Aorta (tissue), 5 donors: ENCODE measurements at regions not wholly inside any gene's neighbourhood (a gene's known extent, or its start where the extent isn't known, plus 50 kb on each side); places are given as distances from the start of the nearest gene placed in this dataset.

Experiments
- ATAC-seq: fragments of 200-7000 bp; cut with Tn5 transposase; one replicate; pipeline ENCODE4 v1.9.1; 2022; ENCODE audit warnings: moderate library complexity; ENCODE audit not compliant: low FRiP score
- DNase-seq, 2 donors: peaks; one replicate each; pipeline ENCODE4 v3.0.0-alpha.2; 2020
- H3K27ac ChIP-seq, 2 donors: one replicate each; pipeline ENCODE4 v1.5.1; 2013; ENCODE audit warnings: low read length in 2 of 2, mild to moderate bottlenecking in 2 of 2, moderate library complexity in 2 of 2, control low read depth in 1 of 2, inconsistent platforms in 1 of 2, low read depth in 1 of 2
- H3K27me3 ChIP-seq, 2 donors: one replicate each; pipeline ENCODE4 v1.6.1; 2013; ENCODE audit warnings: control low read depth in 1 of 2, low read length in 1 of 2, mild to moderate bottlenecking in 1 of 2, moderate library complexity in 1 of 2; ENCODE audit not compliant: insufficient read depth in 2 of 2, control insufficient read depth in 1 of 2
- H3K36me3 ChIP-seq, 2 donors: one replicate each; pipeline ENCODE4 v1.6.1; 2013; ENCODE audit warnings: control low read depth in 1 of 2, low read length in 1 of 2, mild to moderate bottlenecking in 1 of 2; ENCODE audit not compliant: insufficient read depth in 2 of 2, control insufficient read depth in 1 of 2
- H3K4me1 ChIP-seq, 2 donors: one replicate each; pipeline ENCODE4 v1.6.1; 2013; ENCODE audit warnings: low read length in 2 of 2, control low read depth in 1 of 2, mild to moderate bottlenecking in 1 of 2, moderate library complexity in 1 of 2; ENCODE audit not compliant: insufficient read depth in 2 of 2, control insufficient read depth in 1 of 2
- H3K4me3 ChIP-seq, 2 donors: one replicate each; pipeline ENCODE4 v1.5.1; 2013; ENCODE audit warnings: low read length in 2 of 2, control low read depth in 1 of 2, mild to moderate bottlenecking in 1 of 2
- H3K9me3 ChIP-seq: one replicate; pipeline ENCODE4 v1.6.1; 2013; ENCODE audit warnings: mild to moderate bottlenecking, low read length; ENCODE audit not compliant: control insufficient read depth
- WGBS, 2 donors: extraction: QIAGEN DNeasy Blood & Tissue Kit; methylation state at CpG; one replicate each; pipeline ENCODE4 v1.1.7; 2013; 5-methylcytosine and 5-hydroxymethylcytosine counted together
- intact Hi-C, 2 donors: fragments of 100-400 bp; cut with DNase I; formaldehyde crosslinking; loops; one replicate each; pipeline versions ENCODE4 v1.14.2 to v1.15.0; 2022
- donor health status: healthy with polysubstance abuse.
- donor health status: Bipolar disorder and iron deficiency.
- donor health status: DM: no; HTN: no; CAD: no.
- donor health status: DM: no; HTN: no; CAD: no.
- donor health status: DM: yes; HTN: yes; CAD: no.

DNA sequence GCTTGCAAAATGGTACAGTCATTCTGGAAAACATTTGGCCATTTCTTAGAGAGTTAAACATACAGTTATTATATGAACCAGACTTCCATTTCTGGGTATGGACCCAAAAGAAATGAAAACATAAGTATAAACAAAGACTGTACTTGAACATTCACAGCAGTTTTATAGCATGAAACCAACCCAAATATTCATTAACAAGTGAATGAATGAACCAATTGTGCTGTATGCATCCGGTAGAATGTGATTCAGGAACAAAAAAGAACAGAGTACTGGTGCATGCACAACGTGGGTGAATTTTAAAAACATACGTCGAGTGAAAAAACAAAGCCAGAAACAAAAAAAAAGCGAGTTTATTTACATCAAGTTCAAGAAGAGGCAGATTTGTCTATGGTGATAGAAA lies 1085.8 kb upstream of the AUTS2 start:
- ATAC-seq, result no peak
- no peak overlapping the region for H3K27ac ChIP-seq
- intact Hi-C loops, result no loop called here
- H3K4me1 ChIP-seq, result no peaks in the 10 kb centered on the region
- peaks cover 15% of the 10 kb centered on the region for H3K9me3 ChIP-seq
- H3K4me3 ChIP-seq, result no peak overlapping the region
- WGBS, 2 donors, result 72 to 76% methylated on average over 5 of the region's 5 CpGs
- DNase-seq, result no peak
- no peaks in the 10 kb centered on the region for H3K36me3 ChIP-seq
- H3K27me3 ChIP-seq, result no peaks in the 10 kb centered on the region

DNA sequence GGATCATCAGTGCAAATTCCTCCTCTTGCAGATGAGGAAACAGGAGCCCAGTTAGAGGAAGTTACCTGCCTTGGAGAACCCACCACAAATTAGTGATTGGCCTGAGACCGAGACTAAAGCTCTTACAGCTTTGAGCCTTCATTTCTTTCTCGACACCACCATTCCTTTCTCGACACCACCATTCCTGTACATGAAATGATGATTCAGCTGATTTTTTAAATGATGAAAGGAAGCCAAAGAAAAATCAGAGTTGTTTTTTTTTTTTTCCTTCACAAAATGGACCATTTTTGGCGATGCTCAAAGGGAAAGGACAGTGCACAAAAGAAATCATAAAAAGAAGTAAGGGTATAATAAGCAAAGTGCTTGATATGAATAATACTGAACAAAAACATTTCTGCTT lies 1080.2 kb upstream of the AUTS2 start:
- no peaks in the 10 kb centered on the region for H3K36me3 ChIP-seq
- DNase-seq (no peak), ATAC-seq (no peak)
- no peak overlapping the region for H3K4me3 ChIP-seq
- WGBS, 2 donors, result 90 to 92% methylated on average over 4 of the region's 4 CpGs
- intact Hi-C loops, result no loop called here
- H3K27ac ChIP-seq, result no peak overlapping the region
- H3K4me1 ChIP-seq, result no peaks in the 10 kb centered on the region
- H3K27me3 ChIP-seq, result no peaks in the 10 kb centered on the region
- H3K9me3 ChIP-seq, result no peaks in the 10 kb centered on the region

DNA sequence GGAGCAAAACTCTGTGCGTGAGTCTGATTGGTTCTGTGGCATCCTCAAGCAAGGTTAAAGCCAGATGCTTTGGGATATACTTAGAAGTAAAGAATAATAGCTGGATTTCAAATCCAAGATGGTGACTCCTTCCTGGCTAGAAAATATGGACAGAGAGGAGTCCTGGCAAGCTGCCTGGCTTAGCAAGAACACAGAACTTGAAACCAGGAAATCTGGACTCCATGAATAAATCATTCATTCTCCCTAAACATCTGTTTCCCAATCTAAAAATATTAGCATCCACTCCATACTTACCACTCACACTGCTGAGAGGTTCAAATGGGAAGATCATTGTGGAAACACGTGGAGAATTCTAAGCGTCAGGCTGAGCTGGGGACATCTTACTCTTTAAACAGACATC lies 1074.1 kb upstream of the AUTS2 start:
- WGBS, 2 donors, result 74 to 79% methylated on average over 3 of the region's 3 CpGs
- Histone ChIP-seq H3K9me3 (peaks cover 3% of the 10 kb centered on the region), H3K4me3 (no peak overlapping the region), H3K4me1 (no peaks in the 10 kb centered on the region), H3K27me3 (peaks cover 0 to 2% of the 10 kb centered on the region in 2 donors), H3K27ac (no peak overlapping the region), H3K36me3 (no peaks in the 10 kb centered on the region)
- intact Hi-C loops, result no loop called here
- no peak for DNase-seq
- no peak for ATAC-seq

DNA sequence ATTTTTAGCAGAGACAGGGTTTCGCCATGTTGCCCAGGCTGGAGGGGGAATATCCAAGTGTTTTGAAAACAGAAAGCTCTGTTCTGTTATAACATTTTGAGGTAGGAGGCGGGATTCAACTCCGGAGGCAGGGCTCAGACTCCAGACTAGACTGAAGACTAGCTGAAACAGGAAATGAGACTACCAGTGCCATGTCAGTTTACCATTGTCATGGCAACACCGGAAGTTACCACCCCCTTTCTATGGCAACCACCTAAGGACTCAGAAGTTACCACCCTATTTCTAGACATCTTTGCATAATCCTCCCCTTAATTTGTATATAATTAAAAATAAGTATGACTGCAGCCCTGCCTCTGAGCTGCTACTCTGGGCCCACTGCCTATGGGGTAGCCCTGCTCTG lies 1069.1 kb upstream of the AUTS2 start:
- no peaks in the 10 kb centered on the region for H3K4me1 ChIP-seq
- peaks cover 0 to 2% of the 10 kb centered on the region in 2 donors for H3K27me3 ChIP-seq
- H3K27ac ChIP-seq, result no peak overlapping the region
- no peaks in the 10 kb centered on the region for H3K36me3 ChIP-seq
- intact Hi-C loops, result no loop called here
- WGBS, 2 donors, result 84 to 85% methylated on average over 4 of the region's 4 CpGs
- H3K4me3 ChIP-seq, result no peak overlapping the region
- no peak for ATAC-seq
- peaks cover 3% of the 10 kb centered on the region for H3K9me3 ChIP-seq
- DNase-seq, result no peak

DNA sequence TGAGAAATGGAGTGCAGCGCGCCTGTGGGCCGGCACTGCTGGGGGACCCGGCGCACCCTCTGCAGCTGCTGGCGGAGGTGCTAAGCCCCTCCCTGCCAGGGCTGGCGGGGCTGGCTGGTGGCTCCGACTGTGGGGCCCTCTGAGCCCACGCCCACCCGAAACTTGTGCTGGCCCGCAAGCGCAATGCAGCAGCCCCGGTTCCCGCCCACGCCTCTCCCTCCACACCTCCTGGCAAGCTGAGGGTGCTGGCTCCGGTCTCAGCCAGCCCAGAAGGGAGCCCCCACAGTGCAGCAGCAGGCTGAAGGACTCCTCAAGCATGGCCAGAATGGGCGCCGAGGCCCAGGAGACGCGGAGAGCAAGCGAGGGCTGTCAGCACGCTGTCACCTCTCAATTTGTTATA lies 1063.0 kb upstream of the AUTS2 start:
- DNase-seq (no peak), ATAC-seq (no peak)
- Histone ChIP-seq H3K36me3 (no peaks in the 10 kb centered on the region), H3K4me1 (no peaks in the 10 kb centered on the region), H3K27ac (no peak overlapping the region), H3K27me3 (no peaks in the 10 kb centered on the region), H3K4me3 (no peak overlapping the region), H3K9me3 (no peaks in the 10 kb centered on the region)
- intact Hi-C loops, result no loop called here
- WGBS, 2 donors, result 76 to 88% methylated on average over 21 to 22 of the region's 22 CpGs

DNA sequence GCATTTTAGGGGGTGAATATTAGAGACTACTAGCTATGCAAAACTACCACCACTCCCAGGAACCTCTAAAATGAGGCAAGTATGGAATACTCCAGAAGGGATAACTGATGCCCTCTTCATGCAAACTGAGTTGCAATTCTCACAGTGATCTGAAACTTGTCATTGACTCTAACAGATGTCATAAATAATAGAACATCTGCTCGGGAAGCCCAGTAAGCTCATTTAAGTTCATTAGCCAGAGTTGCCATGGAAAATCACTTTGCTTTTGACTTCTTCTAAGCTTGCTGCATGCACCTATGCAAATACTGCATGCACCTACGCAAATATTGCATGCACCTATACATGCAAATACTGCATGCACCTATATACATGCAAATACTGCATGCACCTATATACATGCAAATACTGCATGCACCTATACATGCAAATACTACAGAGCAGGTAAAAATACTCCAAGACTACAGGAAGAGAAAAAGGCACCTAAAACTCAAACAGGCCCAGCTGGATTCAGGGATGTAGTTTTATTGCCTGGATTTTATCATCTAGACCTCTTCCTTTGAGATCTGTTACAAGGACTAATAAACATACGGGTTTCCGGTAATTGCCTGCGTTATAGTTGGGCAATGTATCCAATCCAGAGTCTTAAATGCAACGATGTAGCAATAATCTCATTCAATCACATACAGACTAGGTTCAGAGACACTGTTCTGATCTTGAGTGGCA lies 1061.1 kb upstream of the AUTS2 start:
- Histone ChIP-seq H3K9me3 (no peaks in the 10 kb centered on the region), H3K4me3 (no peak overlapping the region), H3K4me1 (no peaks in the 10 kb centered on the region), H3K27ac (no peak overlapping the region), H3K27me3 (no peaks in the 10 kb centered on the region), H3K36me3 (no peaks in the 10 kb centered on the region)
- intact Hi-C loops, result no loop called here
- ATAC-seq (no peak), DNase-seq (no peak)
- 70 to 82% methylated on average over 6 of the region's 6 CpGs for WGBS, 2 donors

DNA sequence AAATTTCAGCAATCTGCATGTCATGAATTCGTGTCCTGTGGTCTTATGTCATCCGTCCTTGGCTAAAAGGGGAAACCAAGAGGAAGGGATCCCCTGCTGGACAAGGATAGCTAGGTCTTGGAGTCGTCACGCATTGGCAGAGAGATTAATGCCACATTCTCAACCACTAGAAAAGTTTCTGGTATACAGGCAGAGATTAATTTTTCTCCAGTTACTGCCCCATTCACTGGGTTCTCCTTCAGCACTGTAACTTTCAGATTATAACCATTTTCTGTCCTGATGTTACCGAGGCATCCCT lies 1060.6 kb upstream of the AUTS2 start:
- ATAC-seq, result no peak
- Histone ChIP-seq H3K9me3 (no peaks in the 10 kb centered on the region), H3K4me3 (no peak overlapping the region), H3K27me3 (no peaks in the 10 kb centered on the region), H3K36me3 (no peaks in the 10 kb centered on the region), H3K27ac (no peak overlapping the region), H3K4me1 (no peaks in the 10 kb centered on the region)
- intact Hi-C loops, result no loop called here
- DNase-seq, result no peak
- 61 to 71% methylated on average over 5 of the region's 5 CpGs for WGBS, 2 donors

DNA sequence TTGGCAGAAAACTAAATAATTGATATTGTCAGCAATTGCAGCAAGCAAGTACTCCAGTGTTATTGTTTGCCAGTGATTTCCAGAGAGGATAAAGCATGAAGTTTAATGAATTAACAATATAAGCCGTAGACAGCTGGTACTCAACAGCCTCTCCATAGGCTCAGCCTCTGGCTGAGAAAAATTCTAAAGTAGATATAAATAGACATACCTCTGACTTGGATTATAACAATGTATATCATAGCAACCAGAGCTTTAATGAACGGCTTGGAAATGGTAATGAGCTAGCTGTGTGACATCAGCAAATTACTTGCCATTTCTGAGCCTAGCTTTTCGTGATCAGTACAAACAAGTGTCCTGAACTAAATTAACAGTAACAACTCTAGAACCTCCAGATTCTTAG lies 1055.4 kb upstream of the AUTS2 start:
- 52 to 56% methylated on average over 3 of the region's 3 CpGs for WGBS, 2 donors
- DNase-seq (no peak), ATAC-seq (no peak)
- intact Hi-C loops, result no loop called here
- H3K9me3 ChIP-seq, result no peaks in the 10 kb centered on the region
- H3K27ac ChIP-seq, result no peak overlapping the region
- no peaks in the 10 kb centered on the region for H3K27me3 ChIP-seq
- no peak overlapping the region for H3K4me3 ChIP-seq
- H3K4me1 ChIP-seq, result no peaks in the 10 kb centered on the region
- H3K36me3 ChIP-seq, result no peaks in the 10 kb centered on the region

DNA sequence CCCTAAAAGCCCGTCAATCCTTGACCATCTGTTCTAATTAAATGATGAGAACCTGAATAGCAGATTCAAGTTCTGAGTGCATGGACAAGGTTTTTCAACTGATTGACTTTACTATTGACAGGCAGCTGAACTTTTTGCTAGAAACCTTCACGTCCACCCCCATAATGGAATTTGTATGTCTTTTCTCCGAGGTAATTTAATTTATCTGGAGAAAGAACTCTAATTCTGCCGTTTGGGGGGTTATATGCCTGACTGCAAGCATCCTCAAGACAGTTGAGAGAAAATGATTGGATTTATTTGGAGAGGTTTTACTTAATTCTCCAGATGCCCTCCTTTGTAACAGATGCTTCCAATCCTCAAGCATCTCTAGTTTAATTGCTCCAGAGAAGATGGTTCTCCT lies 1053.4 kb upstream of the AUTS2 start:
- Histone ChIP-seq H3K4me1 (no peaks in the 10 kb centered on the region), H3K27ac (no peak overlapping the region), H3K9me3 (no peaks in the 10 kb centered on the region), H3K36me3 (no peaks in the 10 kb centered on the region), H3K4me3 (no peak overlapping the region), H3K27me3 (no peaks in the 10 kb centered on the region)
- WGBS, 2 donors, result 59 to 73% methylated on average over 4 of the region's 4 CpGs
- no peak for ATAC-seq
- no peak for DNase-seq
- intact Hi-C loops, result no loop called here
